GM23338 (cell line): ENCODE measurements at regions not wholly inside any gene's neighbourhood (a gene's known extent, or its start where the extent isn't known, plus 50 kb on each side); places are given as distances from the start of the nearest gene placed in this dataset.

Experiments used
- ATAC-seq: fragments of 200-7000 bp; cut with Tn5 transposase; 3 replicates; pipeline ENCODE4 v1.9.1; 2020
- DNase-seq: peaks from one replicate; pipeline ENCODE4 v3.0.0-alpha.2; 2015; ENCODE audit warnings: low spot score
- H2AFZ ChIP-seq: fragments of 200-600 bp; sonication (generic); 2 replicates; pipeline ENCODE4 v1.8.0; 2016; ENCODE audit warnings: antibody characterized with exemption, mild to moderate bottlenecking, moderate library complexity
- H3F3A ChIP-seq: fragments of 200-600 bp; sonication (generic); replicated peaks from 2 replicates; pipeline ENCODE4 v1.8.0; 2017; ENCODE audit warnings: antibody characterized with exemption, mixed run types, low read depth
- H3K27ac ChIP-seq: fragments of 200-600 bp; sonication (generic); 2 replicates; pipeline ENCODE4 v1.6.1; 2016; ENCODE audit warnings: low read depth
- H3K27me3 ChIP-seq: fragments of 200-600 bp; sonication (generic); 2 replicates; pipeline ENCODE4 v1.8.0; 2016; ENCODE audit warnings: mild to moderate bottlenecking, mixed run types, moderate library complexity; ENCODE audit not compliant: insufficient read depth
- H3K36me3 ChIP-seq: fragments of 200-600 bp; sonication (generic); 2 replicates; pipeline ENCODE4 v1.8.0; 2016; ENCODE audit warnings: mild to moderate bottlenecking; ENCODE audit not compliant: insufficient read depth
- H3K4me1 ChIP-seq: fragments of 200-600 bp; sonication (generic); 2 replicates; pipeline ENCODE4 v1.8.0; 2016; ENCODE audit warnings: mild to moderate bottlenecking, moderate library complexity; ENCODE audit not compliant: insufficient read depth
- H3K4me2 ChIP-seq: fragments of 200-600 bp; sonication (generic); 2 replicates; pipeline ENCODE4 v1.7.1; 2017; ENCODE audit warnings: mixed run types
- H3K4me3 ChIP-seq: fragments of 200-600 bp; sonication (generic); 2 replicates; pipeline ENCODE4 v1.6.1; 2016; ENCODE audit warnings: mixed run types
- H3K79me2 ChIP-seq: fragments of 200-600 bp; sonication (generic); replicated peaks from 2 replicates; pipeline ENCODE4 v1.8.0; 2017; ENCODE audit warnings: mild to moderate bottlenecking; ENCODE audit not compliant: insufficient read depth
- H3K9me2 ChIP-seq: fragments of 200-600 bp; sonication (generic); 2 replicates; pipeline ENCODE4 v1.8.0; 2017; ENCODE audit not compliant: insufficient read depth
- H4K20me1 ChIP-seq: fragments of 200-600 bp; sonication (generic); replicated peaks from 2 replicates; pipeline ENCODE4 v1.8.0; 2017; ENCODE audit warnings: mild to moderate bottlenecking; ENCODE audit not compliant: insufficient read depth
- H3K27ac Mint-ChIP-seq: 2 replicates; pipeline ENCODE4 v1.8.0; 2020; ENCODE audit warnings: inconsistent platforms, mild to moderate bottlenecking, moderate library complexity, mixed read lengths
- H3K27me3 Mint-ChIP-seq: 3 replicates; pipeline ENCODE4 v1.8.0; 2022; ENCODE audit warnings: low read depth, mild to moderate bottlenecking, moderate library complexity, mixed read lengths, inconsistent platforms; ENCODE audit not compliant: insufficient read depth, poor library complexity
- H3K36me3 Mint-ChIP-seq: 3 replicates; pipeline ENCODE4 v1.8.0; 2021; ENCODE audit warnings: low read depth, mild to moderate bottlenecking, inconsistent platforms, moderate library complexity, mixed read lengths
- H3K4me1 Mint-ChIP-seq: 3 replicates; pipeline ENCODE4 v1.8.0; 2020; ENCODE audit warnings: mild to moderate bottlenecking, inconsistent platforms, mixed read lengths
- H3K4me3 Mint-ChIP-seq: 3 replicates; pipeline ENCODE4 v1.8.0; 2021; ENCODE audit warnings: moderate library complexity, mild to moderate bottlenecking, inconsistent platforms, mixed read lengths
- H3K9me3 Mint-ChIP-seq: 3 replicates; pipeline ENCODE4 v1.8.0; 2020; ENCODE audit warnings: moderate library complexity, mild to moderate bottlenecking, inconsistent platforms, mixed read lengths
- CREB1 ChIP-seq: fragments of 250-450 bp; sonication (Bioruptor Pico); IDR thresholded peaks from 2 replicates; pipeline ENCODE4 v1.5.0; 2020; ENCODE audit warnings: low read depth, mild to moderate bottlenecking, moderate library complexity
- EZH2 ChIP-seq: fragments of 200-600 bp; sonication (generic); IDR thresholded peaks from one replicate; pipeline ENCODE4 v1.8.0; 2017; ENCODE audit warnings: antibody characterized with exemption, mild to moderate bottlenecking, low read depth; ENCODE audit not compliant: unreplicated experiment
- JUNB ChIP-seq: IDR thresholded peaks from one replicate; pipeline ENCODE4 v1.6.1; 2016; ENCODE audit warnings: antibody characterized with exemption; ENCODE audit not compliant: unreplicated experiment
- NANOG ChIP-seq: IDR thresholded peaks from 2 replicates; pipeline ENCODE4 v1.6.1; 2016; ENCODE audit warnings: antibody characterized with exemption, borderline replicate concordance
- POLR2AphosphoS5 ChIP-seq: IDR thresholded peaks from 2 replicates; pipeline ENCODE4 v1.6.1; 2016; ENCODE audit warnings: antibody characterized with exemption, low read depth
- STAT1 ChIP-seq: IDR thresholded peaks from one replicate; pipeline ENCODE4 v1.6.1; 2016; ENCODE audit warnings: antibody characterized with exemption; ENCODE audit not compliant: unreplicated experiment
- ZNF114 ChIP-seq: fragments of 250-450 bp; sonication (Bioruptor Pico); IDR thresholded peaks from 2 replicates; pipeline ENCODE4 v1.5.0; 2020; ENCODE audit warnings: mild to moderate bottlenecking, moderate library complexity
- ZNF331 ChIP-seq: fragments of 250-450 bp; sonication (Bioruptor Pico); IDR thresholded peaks from 2 replicates; pipeline ENCODE4 v1.5.0; 2020; ENCODE audit warnings: low read depth, mild to moderate bottlenecking, moderate library complexity
- TF ChIP-seq, protein P1 (sequence below): IDR thresholded peaks from 2 replicates; pipeline ENCODE4 v1.6.1; 2016; ENCODE audit warnings: antibody characterized with exemption
- TF ChIP-seq, protein P2 (sequence below): IDR thresholded peaks from one replicate; pipeline ENCODE4 v1.6.1; 2018; ENCODE audit warnings: antibody characterized with exemption; ENCODE audit not compliant: unreplicated experiment
- TF ChIP-seq, protein P3 (sequence below): fragments of 250-450 bp; sonication (Bioruptor Pico); IDR thresholded peaks from 2 replicates; pipeline ENCODE4 v1.5.0; 2020; ENCODE audit warnings: mild to moderate bottlenecking, moderate library complexity

- no peak overlapping the region for H3K27ac Mint-ChIP-seq
- ATAC-seq (no peak), DNase-seq (no peak)
- H3K4me1 Mint-ChIP-seq, result peaks cover 14% of the 10 kb centered on the region
- no peaks in the 10 kb centered on the region for H3F3A ChIP-seq
- H3K79me2 ChIP-seq, result no peaks in the 10 kb centered on the region
- peaks cover 3% of the 10 kb centered on the region; the same call in 1 of the 3 replicates for H3K9me3 Mint-ChIP-seq
- no peaks in the 10 kb centered on the region for H3K27me3 ChIP-seq
- no peaks in the 10 kb centered on the region for H4K20me1 ChIP-seq
- no peak overlapping the region for H3K4me3 ChIP-seq
- H3K4me3 Mint-ChIP-seq, result no peak overlapping the region
- no peaks in the 10 kb centered on the region for H3K36me3 ChIP-seq
- H3K27me3 Mint-ChIP-seq, result peaks cover 17% of the 10 kb centered on the region
- H3K4me1 ChIP-seq, result no peaks in the 10 kb centered on the region
- TF ChIP-seq NANOG (no peak), ZNF331 (CRISPR knock-in tag) (no peak), EZH2 (no peak), STAT1 (no peak)
- H2AFZ ChIP-seq, result no peak overlapping the region
- H3K9me2 ChIP-seq, result no peaks in the 10 kb centered on the region
- H3K36me3 Mint-ChIP-seq, result no peaks in the 10 kb centered on the region; the same call in 2 of the 3 replicates
- H3K4me2 ChIP-seq, result no peak overlapping the region
- no peak overlapping the region for H3K27ac ChIP-seq
These were observed 269.8 kb downstream of the BCOR start for GRCh38 chrX:39827951-39828350.

DNA sequence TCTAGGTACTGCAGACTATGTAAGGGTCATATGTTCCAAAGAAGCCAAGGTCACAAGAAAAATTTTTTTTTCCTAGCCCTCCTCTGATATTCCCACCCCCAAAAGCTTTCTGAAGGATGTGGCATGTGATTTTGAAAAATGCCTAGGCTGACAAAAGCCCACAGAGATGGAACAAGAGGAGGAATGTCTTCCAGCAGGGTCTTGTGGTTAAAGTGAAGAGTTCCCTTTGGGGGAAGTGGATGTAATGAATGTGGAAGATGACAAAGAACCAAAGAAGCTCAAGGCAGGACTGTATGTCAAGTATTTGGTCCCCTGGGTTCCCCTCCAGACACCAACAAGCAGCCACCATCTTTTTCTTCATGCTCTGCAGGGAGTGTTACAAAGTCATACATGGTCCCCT is 268.8 kb downstream of the BCOR start:
- Histone ChIP-seq H3K4me3 (no peak overlapping the region), H4K20me1 (no peaks in the 10 kb centered on the region), H3K4me2 (no peak overlapping the region), H3K79me2 (no peaks in the 10 kb centered on the region), H3K4me1 (no peaks in the 10 kb centered on the region), H3F3A (no peaks in the 10 kb centered on the region), H3K27me3 (no peaks in the 10 kb centered on the region), H3K36me3 (no peaks in the 10 kb centered on the region), H2AFZ (no peak overlapping the region), H3K9me2 (no peaks in the 10 kb centered on the region), H3K27ac (no peak overlapping the region)
- Mint-ChIP-seq H3K9me3 (no peaks in the 10 kb centered on the region), H3K4me1 (peaks cover 8% of the 10 kb centered on the region), H3K36me3 (no peaks in the 10 kb centered on the region), H3K27ac (no peak overlapping the region), H3K27me3 (peaks cover 10% of the 10 kb centered on the region), H3K4me3 (no peak overlapping the region)
- ATAC-seq (no peak), DNase-seq (no peak)
- TF ChIP-seq, protein P1, sequence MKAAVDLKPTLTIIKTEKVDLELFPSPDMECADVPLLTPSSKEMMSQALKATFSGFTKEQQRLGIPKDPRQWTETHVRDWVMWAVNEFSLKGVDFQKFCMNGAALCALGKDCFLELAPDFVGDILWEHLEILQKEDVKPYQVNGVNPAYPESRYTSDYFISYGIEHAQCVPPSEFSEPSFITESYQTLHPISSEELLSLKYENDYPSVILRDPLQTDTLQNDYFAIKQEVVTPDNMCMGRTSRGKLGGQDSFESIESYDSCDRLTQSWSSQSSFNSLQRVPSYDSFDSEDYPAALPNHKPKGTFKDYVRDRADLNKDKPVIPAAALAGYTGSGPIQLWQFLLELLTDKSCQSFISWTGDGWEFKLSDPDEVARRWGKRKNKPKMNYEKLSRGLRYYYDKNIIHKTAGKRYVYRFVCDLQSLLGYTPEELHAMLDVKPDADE, result no peak
- TF ChIP-seq, protein P2, sequence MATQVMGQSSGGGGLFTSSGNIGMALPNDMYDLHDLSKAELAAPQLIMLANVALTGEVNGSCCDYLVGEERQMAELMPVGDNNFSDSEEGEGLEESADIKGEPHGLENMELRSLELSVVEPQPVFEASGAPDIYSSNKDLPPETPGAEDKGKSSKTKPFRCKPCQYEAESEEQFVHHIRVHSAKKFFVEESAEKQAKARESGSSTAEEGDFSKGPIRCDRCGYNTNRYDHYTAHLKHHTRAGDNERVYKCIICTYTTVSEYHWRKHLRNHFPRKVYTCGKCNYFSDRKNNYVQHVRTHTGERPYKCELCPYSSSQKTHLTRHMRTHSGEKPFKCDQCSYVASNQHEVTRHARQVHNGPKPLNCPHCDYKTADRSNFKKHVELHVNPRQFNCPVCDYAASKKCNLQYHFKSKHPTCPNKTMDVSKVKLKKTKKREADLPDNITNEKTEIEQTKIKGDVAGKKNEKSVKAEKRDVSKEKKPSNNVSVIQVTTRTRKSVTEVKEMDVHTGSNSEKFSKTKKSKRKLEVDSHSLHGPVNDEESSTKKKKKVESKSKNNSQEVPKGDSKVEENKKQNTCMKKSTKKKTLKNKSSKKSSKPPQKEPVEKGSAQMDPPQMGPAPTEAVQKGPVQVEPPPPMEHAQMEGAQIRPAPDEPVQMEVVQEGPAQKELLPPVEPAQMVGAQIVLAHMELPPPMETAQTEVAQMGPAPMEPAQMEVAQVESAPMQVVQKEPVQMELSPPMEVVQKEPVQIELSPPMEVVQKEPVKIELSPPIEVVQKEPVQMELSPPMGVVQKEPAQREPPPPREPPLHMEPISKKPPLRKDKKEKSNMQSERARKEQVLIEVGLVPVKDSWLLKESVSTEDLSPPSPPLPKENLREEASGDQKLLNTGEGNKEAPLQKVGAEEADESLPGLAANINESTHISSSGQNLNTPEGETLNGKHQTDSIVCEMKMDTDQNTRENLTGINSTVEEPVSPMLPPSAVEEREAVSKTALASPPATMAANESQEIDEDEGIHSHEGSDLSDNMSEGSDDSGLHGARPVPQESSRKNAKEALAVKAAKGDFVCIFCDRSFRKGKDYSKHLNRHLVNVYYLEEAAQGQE, result no peak
- TF ChIP-seq, protein P3, sequence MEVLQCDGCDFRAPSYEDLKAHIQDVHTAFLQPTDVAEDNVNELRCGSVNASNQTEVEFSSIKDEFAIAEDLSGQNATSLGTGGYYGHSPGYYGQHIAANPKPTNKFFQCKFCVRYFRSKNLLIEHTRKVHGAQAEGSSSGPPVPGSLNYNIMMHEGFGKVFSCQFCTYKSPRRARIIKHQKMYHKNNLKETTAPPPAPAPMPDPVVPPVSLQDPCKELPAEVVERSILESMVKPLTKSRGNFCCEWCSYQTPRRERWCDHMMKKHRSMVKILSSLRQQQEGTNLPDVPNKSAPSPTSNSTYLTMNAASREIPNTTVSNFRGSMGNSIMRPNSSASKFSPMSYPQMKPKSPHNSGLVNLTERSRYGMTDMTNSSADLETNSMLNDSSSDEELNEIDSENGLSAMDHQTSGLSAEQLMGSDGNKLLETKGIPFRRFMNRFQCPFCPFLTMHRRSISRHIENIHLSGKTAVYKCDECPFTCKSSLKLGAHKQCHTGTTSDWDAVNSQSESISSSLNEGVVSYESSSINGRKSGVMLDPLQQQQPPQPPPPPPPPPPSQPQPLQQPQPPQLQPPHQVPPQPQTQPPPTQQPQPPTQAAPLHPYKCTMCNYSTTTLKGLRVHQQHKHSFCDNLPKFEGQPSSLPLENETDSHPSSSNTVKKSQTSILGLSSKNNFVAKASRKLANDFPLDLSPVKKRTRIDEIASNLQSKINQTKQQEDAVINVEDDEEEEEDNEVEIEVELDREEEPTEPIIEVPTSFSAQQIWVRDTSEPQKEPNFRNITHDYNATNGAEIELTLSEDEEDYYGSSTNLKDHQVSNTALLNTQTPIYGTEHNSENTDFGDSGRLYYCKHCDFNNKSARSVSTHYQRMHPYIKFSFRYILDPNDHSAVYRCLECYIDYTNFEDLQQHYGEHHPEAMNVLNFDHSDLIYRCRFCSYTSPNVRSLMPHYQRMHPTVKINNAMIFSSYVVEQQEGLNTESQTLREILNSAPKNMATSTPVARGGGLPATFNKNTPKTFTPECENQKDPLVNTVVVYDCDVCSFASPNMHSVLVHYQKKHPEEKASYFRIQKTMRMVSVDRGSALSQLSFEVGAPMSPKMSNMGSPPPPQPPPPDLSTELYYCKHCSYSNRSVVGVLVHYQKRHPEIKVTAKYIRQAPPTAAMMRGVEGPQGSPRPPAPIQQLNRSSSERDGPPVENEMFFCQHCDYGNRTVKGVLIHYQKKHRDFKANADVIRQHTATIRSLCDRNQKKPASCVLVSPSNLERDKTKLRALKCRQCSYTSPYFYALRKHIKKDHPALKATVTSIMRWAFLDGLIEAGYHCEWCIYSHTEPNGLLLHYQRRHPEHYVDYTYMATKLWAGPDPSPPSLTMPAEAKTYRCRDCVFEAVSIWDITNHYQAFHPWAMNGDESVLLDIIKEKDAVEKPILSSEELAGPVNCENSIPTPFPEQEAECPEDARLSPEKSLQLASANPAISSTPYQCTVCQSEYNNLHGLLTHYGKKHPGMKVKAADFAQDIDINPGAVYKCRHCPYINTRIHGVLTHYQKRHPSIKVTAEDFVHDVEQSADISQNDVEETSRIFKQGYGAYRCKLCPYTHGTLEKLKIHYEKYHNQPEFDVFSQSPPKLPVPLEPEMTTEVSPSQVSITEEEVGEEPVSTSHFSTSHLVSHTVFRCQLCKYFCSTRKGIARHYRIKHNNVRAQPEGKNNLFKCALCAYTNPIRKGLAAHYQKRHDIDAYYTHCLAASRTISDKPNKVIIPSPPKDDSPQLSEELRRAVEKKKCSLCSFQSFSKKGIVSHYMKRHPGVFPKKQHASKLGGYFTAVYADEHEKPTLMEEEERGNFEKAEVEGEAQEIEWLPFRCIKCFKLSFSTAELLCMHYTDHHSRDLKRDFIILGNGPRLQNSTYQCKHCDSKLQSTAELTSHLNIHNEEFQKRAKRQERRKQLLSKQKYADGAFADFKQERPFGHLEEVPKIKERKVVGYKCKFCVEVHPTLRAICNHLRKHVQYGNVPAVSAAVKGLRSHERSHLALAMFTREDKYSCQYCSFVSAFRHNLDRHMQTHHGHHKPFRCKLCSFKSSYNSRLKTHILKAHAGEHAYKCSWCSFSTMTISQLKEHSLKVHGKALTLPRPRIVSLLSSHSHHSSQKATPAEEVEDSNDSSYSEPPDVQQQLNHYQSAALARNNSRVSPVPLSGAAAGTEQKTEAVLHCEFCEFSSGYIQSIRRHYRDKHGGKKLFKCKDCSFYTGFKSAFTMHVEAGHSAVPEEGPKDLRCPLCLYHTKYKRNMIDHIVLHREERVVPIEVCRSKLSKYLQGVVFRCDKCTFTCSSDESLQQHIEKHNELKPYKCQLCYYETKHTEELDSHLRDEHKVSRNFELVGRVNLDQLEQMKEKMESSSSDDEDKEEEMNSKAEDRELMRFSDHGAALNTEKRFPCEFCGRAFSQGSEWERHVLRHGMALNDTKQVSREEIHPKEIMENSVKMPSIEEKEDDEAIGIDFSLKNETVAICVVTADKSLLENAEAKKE (CRISPR knock-in tag), result no peak
- no peak for TF ChIP-seq NANOG
- TF ChIP-seq CREB1 (CRISPR knock-in tag), result no peak
- no peak for TF ChIP-seq EZH2
- no peak for TF ChIP-seq POLR2AphosphoS5
- TF ChIP-seq STAT1, result no peak
- TF ChIP-seq ZNF114 (CRISPR knock-in tag), result no peak
- TF ChIP-seq JUNB, result no peak
- TF ChIP-seq ZNF331 (CRISPR knock-in tag), result no peak
